GM10266 (cell line): ENCODE measurements at regions not wholly inside any gene's neighbourhood (a gene's known extent, or its start where the extent isn't known, plus 50 kb on each side); places are given as distances from the start of the nearest gene placed in this dataset.

Experiments used
- DNase-seq: peaks from one replicate; pipeline ENCODE4 v3.0.0; 2012; ENCODE audit errors: extremely low spot score
- TF ChIP-seq, protein P1 (sequence below): IDR thresholded peaks from 2 replicates; pipeline ENCODE4 v1.5.1; 2012; ENCODE audit warnings: mild to moderate bottlenecking, low read depth; ENCODE audit not compliant: control insufficient read depth, insufficient read depth; ENCODE audit errors: missing control alignments

DNA sequence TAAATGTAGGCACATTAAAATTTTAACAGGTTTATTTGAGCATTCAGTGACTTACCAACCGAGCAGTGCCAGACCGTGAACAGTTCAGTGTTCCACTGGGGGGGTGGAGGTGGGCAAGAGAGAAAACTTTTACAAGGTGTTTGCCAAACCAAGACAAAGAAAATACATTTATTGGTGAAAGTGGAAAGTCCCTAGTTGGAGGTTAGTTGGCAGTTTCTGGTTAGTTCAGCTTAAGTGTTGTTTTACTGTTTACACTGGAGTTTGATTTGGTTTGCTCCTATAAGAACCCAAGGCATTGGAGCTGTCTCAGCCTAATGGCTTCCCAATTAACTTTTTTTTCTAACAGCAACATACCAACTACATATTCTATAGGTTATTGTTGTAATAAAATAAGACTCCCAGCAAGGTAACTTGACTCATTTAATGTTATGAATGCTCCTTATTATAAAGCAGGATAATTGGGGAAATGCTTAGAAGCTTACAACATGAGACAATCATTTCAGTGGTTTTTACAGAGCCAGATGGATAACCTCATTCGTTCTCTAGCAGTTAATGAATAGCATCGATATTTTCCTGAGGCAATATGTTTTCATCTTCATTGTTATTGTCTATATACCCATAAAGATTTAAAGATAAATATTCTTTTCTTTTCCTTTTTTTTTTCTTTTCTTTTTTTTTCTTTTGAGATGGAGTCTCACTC is 115.8 kb downstream of the ETNK1 start:
- TF ChIP-seq, protein P1, sequence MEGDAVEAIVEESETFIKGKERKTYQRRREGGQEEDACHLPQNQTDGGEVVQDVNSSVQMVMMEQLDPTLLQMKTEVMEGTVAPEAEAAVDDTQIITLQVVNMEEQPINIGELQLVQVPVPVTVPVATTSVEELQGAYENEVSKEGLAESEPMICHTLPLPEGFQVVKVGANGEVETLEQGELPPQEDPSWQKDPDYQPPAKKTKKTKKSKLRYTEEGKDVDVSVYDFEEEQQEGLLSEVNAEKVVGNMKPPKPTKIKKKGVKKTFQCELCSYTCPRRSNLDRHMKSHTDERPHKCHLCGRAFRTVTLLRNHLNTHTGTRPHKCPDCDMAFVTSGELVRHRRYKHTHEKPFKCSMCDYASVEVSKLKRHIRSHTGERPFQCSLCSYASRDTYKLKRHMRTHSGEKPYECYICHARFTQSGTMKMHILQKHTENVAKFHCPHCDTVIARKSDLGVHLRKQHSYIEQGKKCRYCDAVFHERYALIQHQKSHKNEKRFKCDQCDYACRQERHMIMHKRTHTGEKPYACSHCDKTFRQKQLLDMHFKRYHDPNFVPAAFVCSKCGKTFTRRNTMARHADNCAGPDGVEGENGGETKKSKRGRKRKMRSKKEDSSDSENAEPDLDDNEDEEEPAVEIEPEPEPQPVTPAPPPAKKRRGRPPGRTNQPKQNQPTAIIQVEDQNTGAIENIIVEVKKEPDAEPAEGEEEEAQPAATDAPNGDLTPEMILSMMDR = no peak
- DNase-seq = no peak

DNA sequence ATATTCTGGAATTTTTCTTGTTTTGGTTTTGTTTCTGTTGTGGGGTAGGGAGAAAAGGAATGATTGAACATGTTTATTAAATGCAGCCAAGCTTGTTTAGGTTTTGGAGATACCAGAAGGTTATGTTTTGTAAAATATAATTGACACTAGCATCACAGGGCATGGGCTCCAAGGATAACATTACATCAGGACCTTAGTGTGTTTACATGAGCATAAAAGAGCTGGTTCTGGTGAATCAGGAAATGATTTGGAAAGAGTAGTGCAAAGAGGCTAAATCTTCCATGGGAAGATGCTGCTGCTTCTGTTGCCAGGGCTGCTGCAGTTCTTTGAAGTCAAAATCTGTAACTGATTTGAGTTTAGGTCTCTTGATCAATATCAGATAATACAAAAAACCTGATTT is 118.7 kb downstream of the ETNK1 start:
- no peak for DNase-seq
- TF ChIP-seq, protein P1 = no peak

DNA sequence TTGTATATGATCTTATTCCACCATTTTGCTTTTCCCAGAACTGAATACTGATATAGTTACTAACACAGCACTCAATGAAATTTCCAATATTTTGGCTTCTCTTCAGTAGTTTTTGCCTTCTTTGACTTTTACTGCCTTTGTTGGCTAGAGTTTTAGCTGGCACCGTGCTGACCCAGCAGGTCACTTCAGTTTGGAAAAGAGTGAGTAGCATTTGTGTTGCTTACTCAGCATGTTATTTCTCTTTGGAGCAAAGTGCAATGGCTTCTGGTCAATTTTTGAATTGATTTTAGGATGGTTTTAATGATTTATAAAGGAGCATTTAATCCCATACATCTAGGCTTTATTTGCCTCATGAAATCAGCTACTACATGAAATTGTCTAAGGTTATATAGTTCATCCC is 119.2 kb downstream of the ETNK1 start:
- TF ChIP-seq, protein P1 = no peak
- DNase-seq = no peak

- DNase-seq = no peak
- TF ChIP-seq, protein P1 = no peak
Observed at GRCh38 chr12:22746720-22747119, 121.7 kb downstream of the ETNK1 start.

DNA sequence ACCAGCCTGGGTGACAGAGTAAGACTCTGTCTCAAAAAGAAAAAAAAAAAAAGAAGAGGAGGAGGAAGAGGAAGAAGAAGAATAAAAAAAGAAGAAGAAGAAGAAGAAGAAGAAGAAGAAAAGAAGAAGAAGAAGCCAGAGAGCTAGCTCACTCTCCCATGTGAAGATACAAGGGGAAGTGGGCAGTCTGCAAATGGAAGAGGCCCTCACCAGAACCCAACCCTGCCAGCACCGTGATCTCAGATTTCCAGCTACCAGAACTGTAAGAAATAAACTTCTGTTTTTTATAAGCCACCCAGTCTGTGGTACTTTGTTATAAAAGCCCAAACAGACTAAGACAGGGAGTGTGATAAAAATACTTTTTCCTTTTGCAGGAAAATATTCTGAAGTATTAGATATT is 130.7 kb downstream of the ETNK1 start:
- TF ChIP-seq, protein P1 = no peak
- no peak for DNase-seq

- TF ChIP-seq, protein P1 = no peak
- no peak for DNase-seq
Observed at GRCh38 chr12:22759769-22760674, 135.1 kb downstream of the ETNK1 start.
